Epithelial cell of prostate (primary cell): ENCODE measurements at regions not wholly inside any gene's neighbourhood (a gene's known extent, or its start where the extent isn't known, plus 50 kb on each side); places are given as distances from the start of the nearest gene placed in this dataset.
"Not testable (repeated sequence)": the region's sequence is repeated elsewhere in the genome, so short reads cannot be mapped to it uniquely, and the experiment has no call there.

Experiments
- DNase-seq: peaks from one replicate; pipeline ENCODE4 v3.0.0-alpha.2; 2011; ENCODE audit warnings: low read depth, low spot score
- H3K27ac ChIP-seq: fragments of 450-650 bp; 2 replicates; pipeline ENCODE4 v1.5.1; 2017; ENCODE audit warnings: mild to moderate bottlenecking

DNA sequence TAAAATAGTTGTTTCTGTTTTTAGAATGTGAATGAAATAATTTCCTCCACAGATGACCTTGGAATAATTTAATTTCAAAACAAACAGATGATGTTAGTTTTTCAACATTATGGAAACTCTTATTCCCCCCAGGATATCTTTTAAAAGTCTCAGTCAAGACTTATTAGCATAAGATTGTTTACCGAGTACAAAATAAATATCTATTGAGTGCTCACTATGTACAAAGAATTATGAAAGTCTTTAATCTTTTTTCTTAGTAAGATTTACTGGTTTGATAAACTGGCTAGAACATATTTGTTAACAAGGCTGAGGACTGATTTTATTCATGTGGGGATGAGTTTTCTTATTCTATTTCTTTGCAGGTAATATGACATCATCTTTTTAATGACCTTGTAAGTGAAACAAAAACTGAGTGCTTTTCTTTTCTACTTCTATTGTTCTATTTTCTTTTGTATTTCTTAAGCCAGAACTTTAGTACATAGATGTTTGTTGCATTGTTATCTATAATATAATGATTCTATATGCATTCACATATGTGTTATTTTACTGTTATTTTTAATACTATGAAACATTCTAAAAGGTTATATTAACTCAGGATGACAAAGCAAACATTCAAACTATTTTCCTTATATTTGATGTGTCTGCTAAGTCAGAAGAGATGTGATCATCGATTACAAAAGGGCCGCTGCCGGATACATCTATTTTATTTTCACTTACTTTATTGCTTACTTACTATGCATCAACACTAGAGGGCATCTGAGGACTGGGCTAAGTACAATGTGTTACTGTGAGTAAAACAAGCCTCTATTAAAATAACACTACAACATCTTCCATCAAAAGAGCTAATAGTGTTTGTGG lies 111.0 kb upstream of the ARHGAP42 start:
- H3K27ac ChIP-seq: no peak overlapping the region
- DNase-seq: no peak

DNA sequence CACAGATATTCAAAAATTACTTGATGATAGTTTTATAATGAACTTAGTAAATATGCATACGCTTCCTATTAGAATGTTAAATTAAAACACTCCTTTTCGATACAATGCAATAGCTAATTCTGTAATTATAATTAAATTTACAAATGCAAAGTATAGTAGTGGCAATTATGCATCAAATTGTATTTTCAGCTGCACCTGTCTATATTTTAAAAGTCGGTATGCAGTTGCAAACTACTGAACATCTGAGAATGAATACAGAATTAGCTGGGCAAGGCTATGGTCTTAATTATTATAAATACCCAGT lies 110.4 kb upstream of the ARHGAP42 start:
- no peak for DNase-seq
- no peak overlapping the region for H3K27ac ChIP-seq

DNA sequence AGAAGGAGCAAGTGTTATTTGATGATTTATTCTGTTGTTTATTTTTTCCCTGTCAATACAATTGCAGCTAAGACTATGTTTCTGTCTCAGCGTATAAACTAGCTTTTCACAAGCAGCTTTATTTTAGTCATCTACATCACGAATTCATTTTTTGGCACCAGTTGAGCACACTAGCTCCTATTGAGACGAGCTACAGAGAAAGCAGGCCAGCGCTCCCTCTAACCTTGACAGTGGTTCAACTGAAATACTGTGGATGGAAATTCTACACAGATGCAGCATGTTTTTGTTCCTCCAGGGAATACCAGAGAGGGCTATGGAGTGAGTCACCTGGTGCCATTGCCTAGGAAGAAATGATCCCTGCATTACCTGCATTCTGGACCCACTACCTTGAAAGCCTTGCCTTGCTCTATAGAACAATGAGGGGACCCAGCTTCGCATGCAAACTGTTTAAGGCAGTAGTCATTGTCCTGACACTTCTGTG lies 108.2 kb upstream of the ARHGAP42 start:
- no peak overlapping the region for H3K27ac ChIP-seq
- no peak for DNase-seq

DNA sequence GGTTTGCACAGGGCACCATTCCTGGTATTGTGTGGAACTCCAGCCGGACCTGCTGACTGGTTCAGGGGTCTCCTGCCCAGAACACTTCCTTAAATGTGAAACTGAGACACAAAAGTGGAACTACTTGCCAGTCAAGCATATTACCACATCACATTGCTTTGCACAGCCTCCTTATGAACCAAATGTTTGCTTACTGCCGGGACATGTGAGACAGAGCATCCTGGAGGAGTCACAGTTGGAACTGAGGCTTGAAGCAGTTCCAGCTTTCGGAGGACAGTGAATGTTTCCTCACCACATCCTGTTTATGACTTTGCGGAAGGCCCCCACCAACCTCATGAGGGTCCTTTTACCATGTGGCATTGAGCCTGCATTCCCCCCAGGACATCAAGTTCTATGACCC lies 105.8 kb upstream of the ARHGAP42 start:
- no peak for DNase-seq
- H3K27ac ChIP-seq: no peak overlapping the region

DNA sequence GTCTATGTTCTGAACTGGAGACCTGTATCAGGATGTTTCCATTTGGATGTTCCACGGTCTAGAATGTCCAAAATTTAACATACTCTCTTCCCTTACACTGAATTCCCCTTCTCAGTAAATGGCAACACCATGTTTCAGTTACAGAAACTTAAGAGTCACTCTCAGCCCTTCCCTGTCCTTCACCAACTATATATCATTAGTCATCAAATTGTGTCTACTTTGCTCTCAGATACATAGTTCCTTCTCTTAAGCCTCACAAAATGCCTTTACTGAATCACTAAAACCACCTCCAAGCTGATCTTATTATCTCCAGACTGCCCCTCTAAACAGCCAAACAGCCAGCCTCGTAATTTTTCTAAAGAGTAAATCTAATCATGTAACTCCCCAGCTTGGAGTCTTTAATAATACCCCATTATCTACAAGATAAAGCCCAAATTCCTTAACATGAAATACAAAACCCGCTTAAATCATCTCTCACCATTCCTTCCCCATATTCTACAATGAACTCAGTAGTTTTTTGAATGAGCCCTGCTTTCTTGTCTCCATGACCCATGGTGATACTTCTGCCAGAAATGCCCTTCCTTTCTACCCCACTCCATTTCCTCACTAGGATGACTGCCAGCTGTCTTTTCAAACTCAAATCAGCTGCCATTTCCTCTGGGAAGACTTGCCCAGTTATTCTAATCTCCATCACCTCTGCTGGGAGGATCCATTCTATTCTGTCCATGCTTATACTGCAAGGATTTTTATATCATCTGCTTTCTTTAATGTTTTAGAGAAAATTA lies 102.7 kb upstream of the ARHGAP42 start:
- no peak for DNase-seq
- H3K27ac ChIP-seq: no peak overlapping the region

DNA sequence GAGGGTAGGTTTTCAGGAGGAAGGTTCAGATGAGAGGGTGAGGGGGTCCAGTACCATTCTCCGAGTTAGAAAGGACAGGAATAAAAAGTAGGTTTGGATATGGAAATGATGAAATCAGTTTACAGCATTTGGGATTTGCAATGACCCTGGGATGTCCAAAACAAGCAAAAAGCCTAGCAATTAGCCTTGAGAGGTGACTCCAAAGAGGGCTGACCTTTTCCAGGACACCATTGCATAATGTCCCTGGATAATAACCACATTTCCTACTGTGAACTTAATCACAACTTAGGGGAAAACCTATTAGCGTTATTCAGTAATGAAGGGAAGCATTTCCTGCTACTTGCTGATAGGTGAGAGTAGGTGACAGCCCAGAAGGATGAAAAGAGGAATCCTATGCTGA lies 101.4 kb upstream of the ARHGAP42 start:
- H3K27ac ChIP-seq: no peak overlapping the region

DNA sequence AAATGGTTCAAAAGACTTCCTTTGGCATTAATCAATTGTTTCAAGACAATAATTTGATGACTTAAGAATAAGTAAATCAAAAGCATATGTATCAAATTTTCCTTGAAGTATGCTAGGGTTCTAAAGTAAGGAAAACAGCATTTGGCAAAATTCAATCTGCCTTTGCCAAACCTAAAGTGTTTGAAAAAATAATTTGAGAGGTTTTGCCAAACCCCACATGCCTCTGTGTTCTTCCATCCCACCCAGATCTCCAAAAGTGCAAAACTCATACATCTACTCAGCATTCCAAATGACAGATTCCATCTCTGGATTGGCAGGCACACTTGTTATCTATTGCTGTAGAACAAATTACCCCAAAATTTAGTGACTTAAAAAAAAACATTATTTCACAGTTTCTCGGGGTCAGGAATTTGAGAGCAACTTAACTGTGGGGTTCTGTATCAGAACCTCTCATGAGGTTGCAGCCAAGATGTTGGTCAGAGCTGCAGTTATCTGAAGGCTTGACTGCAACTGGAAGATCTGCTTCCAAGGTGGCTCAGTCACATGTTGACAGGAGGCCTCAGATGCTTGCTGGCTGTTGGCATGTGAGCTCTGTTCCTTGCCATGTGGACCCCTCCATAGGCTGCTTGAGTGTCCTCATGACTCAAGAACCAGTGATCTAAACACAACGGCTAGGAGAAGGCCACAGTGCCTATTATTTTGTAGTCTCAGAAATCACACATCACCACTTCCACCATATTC lies 100.6 kb upstream of the ARHGAP42 start:
- no peak overlapping the region for H3K27ac ChIP-seq

More for the DNA sequence above, 101.4 kb upstream of the ARHGAP42 start:
- DNase-seq: no peak

DNA sequence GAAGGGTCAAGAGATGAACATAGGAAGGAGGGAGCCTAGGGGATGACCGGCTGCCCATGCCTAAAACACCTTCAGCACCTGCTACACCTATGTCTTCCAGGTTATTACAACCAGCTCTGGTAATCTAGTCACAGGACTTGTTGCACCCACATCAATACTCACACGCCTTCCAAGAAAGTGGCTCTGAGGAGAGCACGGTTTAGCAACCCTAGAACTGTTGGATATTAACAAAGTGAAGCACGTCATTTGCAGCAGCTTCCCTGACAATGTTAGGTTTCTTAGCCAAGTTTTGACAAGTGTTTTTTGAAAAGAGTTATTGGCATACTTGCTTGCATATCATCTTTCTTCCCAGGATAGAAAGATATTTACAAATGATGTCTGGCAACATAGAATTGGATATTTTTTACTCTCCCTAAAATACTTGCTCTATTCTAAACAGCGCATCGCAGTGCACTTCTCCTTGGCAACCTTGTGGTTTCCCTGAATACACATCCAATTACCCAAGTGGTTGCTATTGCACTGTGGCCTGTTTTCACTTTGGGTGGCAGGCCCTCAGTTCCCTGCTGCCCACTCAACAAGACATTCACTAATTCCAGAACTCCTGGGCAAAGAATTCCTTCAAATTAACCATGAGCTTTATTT lies 94.3 kb upstream of the ARHGAP42 start:
- H3K27ac ChIP-seq: no peak overlapping the region
- no peak for DNase-seq

More for the DNA sequence above, 100.6 kb upstream of the ARHGAP42 start:
- no peak for DNase-seq

DNA sequence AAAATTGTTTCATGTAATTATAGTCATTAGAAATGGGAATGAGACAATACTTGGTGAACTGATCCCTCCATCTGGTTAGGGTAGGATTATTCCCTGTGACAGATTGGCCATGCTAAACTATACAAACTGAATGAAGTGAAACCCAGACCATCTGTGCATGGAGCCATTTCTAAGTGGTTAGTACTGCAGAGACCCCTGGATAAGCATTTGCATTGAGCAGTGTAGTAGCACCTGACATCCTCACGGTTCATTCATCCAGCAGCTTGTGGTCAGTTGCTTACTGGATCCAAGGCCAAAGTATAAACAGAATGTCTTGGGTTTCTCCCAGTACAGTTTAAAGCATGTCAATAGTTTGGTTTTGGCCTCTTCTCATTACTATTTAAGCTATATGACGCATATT lies 93.8 kb upstream of the ARHGAP42 start:
- H3K27ac ChIP-seq: no peak overlapping the region
- no peak for DNase-seq

DNA sequence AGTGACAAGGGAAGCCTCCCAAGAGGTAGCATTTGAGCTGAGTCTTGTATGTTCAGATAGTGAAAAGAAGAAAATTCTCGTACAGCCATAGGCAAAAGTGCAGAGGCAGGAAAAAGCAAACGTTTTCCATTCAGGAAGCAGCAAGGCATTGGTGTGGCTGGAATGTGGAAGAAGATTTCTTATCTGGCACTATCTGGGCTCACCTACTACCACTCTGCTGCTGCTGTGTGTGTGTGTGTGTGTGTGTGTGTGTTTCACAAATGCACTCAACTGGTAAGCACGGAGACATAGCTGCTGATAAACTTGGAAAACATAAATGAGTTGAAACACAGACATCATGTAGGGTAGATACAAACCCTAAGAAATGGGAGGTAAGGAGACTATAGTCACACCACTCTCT lies 92.8 kb upstream of the ARHGAP42 start:
- no peak for DNase-seq

DNA sequence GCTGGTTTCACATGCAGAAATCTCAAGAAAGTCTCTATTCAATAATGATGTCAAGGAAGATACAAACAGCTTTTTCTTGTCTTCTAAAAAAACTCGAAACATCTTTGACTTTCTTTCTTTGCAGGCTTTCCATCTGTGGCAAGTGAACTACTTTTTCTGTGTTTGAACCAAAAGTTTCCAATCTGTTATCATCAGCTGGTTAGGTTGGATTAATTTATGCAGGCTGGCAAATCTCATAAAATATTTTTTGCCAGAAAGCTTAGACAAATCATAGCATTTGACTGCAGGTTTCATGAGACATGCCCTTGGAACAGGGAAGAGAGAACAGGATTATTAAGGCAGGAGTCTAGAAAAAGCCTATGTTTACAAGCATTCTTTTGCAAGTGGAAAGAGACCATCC lies 86.1 kb upstream of the ARHGAP42 start:
- no peak overlapping the region for H3K27ac ChIP-seq

More for the DNA sequence above, 92.8 kb upstream of the ARHGAP42 start:
- no peak overlapping the region for H3K27ac ChIP-seq

DNA sequence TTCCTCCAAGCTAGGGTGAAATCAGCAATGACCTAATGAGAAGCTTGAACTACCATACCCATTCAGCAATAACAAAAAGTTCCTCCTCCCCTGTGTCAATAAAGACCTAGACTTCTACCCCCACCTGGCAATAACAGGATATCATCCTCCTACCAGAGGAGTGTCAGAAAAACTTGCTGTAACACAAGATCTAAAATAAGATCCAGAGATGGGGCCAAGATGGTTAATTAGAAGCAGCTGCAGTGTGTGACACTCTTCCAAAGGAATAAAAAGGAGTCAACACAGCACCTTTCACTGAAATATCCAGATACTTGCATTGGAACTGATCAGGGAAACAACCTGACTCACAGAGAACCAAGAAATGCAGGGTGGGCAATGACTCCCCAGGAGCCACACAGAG lies 84.4 kb upstream of the ARHGAP42 start:
- no peak for DNase-seq
- no peak overlapping the region for H3K27ac ChIP-seq

More for the DNA sequence above, 86.1 kb upstream of the ARHGAP42 start:
- DNase-seq: no peak

DNA sequence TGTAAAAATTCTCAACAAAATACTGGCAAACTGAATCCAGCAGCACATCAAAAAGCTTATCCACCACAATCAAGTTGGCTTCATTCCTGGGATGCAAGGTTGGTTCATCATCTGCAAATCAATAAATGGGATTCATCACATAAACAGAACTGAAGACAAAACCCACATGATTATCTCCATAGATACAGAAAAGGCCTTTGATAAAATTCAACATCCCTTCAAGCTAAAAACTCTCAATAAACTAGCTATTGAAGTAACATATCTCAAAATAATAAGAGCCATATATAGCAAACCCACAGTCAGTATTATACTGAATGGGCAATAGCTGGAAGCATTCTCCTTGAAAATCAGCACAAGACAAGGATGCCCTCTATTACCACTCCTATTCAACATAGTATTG lies 79.3 kb upstream of the ARHGAP42 start:
- H3K27ac ChIP-seq, DNase-seq: not testable (repeated sequence)

DNA sequence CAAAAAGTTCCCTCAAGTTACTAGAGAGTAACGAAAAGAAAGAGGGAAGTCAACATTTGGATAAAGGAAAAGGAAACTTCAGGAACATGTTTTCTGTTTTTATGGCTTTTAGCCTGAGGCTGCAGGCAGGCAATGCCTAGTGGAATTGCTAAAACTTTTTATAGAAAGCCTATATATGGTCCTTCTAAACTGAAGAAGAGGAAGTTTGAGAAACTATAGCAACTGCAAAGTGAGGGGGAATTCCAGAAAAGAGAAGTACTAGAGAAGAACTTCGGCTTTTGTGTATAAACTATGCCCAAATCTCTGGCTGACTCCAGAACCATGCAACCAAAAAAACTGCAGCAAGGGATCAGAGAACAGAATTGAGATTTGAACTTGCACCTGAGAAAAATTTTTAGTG lies 74.3 kb upstream of the ARHGAP42 start:
- H3K27ac ChIP-seq: no peak overlapping the region
- DNase-seq: no peak

DNA sequence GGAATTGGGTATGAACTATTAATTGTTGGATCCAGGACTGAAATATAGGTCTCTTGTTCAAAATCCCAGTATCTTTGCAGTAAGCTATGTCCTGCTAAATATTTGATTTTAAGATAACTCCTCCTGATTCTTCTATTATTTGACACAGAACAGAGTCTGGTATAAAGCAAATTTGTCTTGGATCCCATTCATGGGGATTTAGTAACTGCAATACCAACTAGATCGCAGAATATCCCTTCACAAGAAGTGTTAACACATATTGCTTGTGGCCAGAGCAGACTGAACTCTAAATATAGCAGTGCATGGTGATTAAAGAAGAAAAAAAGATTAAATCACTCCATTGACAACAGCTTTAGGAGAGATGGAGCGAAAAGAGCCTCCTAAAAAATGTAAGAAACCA lies 68.2 kb upstream of the ARHGAP42 start:
- no peak for DNase-seq
- H3K27ac ChIP-seq: no peak overlapping the region

DNA sequence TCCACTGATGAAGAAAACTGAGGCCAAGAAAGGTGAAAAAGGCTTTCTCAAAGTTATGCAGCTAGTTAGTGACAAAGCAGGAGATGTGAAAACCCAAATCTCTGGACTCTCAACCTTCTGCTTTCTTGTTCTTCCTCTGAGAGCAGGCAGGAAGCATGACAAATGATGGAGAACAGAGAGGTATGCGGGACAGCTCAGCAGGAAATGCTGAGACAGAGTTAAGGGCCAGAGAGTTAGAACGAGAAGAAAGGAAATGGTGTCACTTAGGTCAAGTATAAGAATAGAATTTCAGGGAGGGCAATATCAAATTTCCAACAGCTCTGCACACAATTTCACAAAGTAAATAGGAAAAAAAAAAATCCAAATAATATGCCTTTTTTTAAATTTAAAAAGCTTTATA lies 67.6 kb upstream of the ARHGAP42 start:
- no peak overlapping the region for H3K27ac ChIP-seq
- no peak for DNase-seq

DNA sequence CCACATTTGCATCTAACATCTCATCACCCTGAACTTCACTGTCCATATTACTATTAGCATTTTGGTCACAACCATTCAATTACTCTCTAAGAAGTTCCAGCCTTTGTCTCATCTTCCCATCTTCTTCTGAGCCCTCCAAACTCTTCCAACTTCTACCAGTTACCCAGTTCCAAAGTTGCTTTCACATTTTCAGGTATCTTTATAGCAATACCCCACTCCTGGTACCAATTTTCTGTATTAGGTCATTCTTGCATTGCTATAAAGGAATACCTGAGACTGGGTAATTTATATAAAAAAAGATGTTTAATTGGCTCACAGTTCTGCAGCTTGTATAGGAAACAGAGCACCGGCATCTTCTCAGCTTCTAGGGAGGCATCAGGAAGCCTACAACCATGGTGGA lies 64.7 kb upstream of the ARHGAP42 start:
- no peak overlapping the region for H3K27ac ChIP-seq
- DNase-seq: no peak

DNA sequence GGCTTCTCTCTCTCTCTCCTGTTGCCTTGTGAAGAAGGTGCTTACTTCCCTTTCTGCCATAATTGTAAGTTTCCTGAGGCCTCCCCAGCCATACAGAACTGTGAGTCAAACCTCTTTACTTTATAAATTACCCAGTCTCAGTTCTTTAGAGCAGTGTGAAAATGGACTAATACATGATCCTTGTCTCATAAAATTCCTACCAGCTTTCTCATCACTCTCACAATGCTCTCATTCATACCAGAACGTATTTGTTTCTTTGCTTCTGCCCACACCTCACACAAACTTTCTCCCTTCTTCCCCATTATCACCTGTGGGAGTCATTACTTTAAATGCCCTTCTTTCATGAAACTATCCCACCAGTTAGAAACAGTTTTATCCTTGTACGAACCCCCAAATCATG lies 62.7 kb upstream of the ARHGAP42 start:
- DNase-seq: peak; percentile 49

DNA sequence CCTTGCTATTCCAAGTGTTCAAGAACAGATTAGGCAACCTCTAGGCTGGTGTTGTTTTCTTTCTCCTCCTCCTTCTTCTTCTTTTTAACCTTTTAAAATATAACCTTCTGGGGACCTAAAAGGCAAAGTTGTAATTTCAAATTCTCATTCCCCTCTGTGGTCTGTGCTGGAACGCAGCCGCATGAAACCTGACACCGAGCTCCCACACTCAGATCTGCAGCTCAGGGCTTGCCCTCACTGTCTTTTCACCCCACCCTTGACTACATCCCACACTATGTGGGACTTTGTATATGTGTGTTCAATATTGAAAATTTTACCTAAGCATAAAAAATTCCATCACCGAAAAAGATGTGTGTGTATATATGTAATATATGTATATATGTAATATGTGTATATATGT lies 62.0 kb upstream of the ARHGAP42 start:
- peak; percentile 12 for DNase-seq
- peak overlapping the region; percentile 72 for H3K27ac ChIP-seq

More for the DNA sequence above, 62.7 kb upstream of the ARHGAP42 start:
- peak overlapping the region; percentile 72 for H3K27ac ChIP-seq

DNA sequence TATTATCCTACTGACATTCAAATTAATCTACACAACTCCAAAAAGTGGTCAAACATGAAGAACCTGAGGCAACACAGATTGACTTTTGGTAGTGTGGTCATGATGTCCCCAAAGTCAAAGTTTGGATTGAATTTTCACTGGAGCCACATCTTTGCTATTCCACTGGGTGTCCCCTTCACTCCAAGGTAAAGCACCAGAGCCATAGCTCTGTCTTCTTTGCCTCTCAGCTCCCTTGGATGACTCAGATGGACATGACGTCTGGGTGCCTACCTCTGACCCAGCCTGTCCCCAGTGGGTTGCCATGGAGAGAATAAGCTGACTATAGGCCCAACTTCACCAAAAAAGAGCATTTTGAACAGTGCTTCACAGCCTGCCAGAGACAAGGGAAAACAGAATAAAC lies 57.4 kb upstream of the ARHGAP42 start:
- DNase-seq: peak; percentile 8
- H3K27ac ChIP-seq: no peak overlapping the region
